ENCODE measurements at regions not wholly inside any gene's neighbourhood (a gene's known extent, or its start where the extent isn't known, plus 50 kb on each side); places are given as distances from the start of the nearest gene placed in this dataset.
A peak's percentile ranks its signal among the peaks of the same experiment; 100 is the strongest.

- TF ChIP-seq FOSL2 (IDR thresholded peaks at IDR 0.05; ENCODE audit: borderline replicate concordance, low read depth) (no peak), POLR2AphosphoS5 (IDR thresholded peaks at IDR 0.05; ENCODE audit: low read depth, low read length) (no peak), TEAD4 (IDR thresholded peaks at IDR 0.05; ENCODE audit: borderline replicate concordance, insufficient read depth) (no peak), MEF2A (IDR thresholded peaks at IDR 0.05; ENCODE audit: borderline replicate concordance, low read depth) (no peak), RFX5 (IDR thresholded peaks at IDR 0.05; ENCODE audit: low read length) (no peak), RXRA (IDR thresholded peaks at IDR 0.05; ENCODE audit: borderline replicate concordance, low read depth) (no peak), IRF3 (IDR thresholded peaks at IDR 0.05; ENCODE audit: low read depth, low read length) (no peak), REST (IDR thresholded peaks at IDR 0.05; ENCODE audit: low read depth, low read length) (no peak)
Measured at GRCh38 chr3:64764386-64764929, 76.7 kb upstream of the ADAMTS9 start (continued).

- CTCF ChIA-PET = no interaction called here
- H3F3A ChIP-seq (replicated peaks; ENCODE audit: insufficient read depth) = no peaks in the 10 kb centered on the region
Measured at GRCh38 chr3:64763980-64764379, 76.2 kb upstream of the ADAMTS9 start.

More at GRCh38 chr3:64763980-64764379, 76.2 kb upstream of the ADAMTS9 start:
- Histone ChIP-seq H3K9me3 (no peaks in the 10 kb centered on the region), H3K9me2 (no peaks in the 10 kb centered on the region), H4K20me1 (ENCODE audit: insufficient read depth) (no peaks in the 10 kb centered on the region), H3K27me3 (ENCODE audit: insufficient read depth) (no peaks in the 10 kb centered on the region), H3K36me3 (replicated peaks in 1 of 2; ENCODE audit: control insufficient read depth in 1 of 2, insufficient read depth in 2 of 2, low read length in 1 of 2) (no peaks in the 10 kb centered on the region), H3K79me2 (ENCODE audit: insufficient read depth) (no peaks in the 10 kb centered on the region), H3K4me3 (ENCODE audit: low read depth in 2 of 2, low read length in 1 of 2) (no peak overlapping the region), H3K4me1 (ENCODE audit: control insufficient read depth in 1 of 2, insufficient read depth in 2 of 2, low read depth in 1 of 2, low read length in 1 of 2) (peaks cover 0 to 3% of the 10 kb centered on the region in 2 experiments; a peak in 1 of 4 replicates), H2AFZ (ENCODE audit: low read depth) (no peak overlapping the region), H3K4me2 (no peak overlapping the region), H3K27ac (ENCODE audit: low read depth in 2 of 2, low read length in 1 of 2) (no peak overlapping the region), H3K9ac (no peak overlapping the region)
- POLR2A ChIA-PET = no interaction called here
- TF ChIP-seq RXRA (IDR thresholded peaks at IDR 0.05; ENCODE audit: borderline replicate concordance, low read depth) (no peak), ZBTB33 (IDR thresholded peaks at IDR 0.05; ENCODE audit: borderline replicate concordance, low read depth) (no peak), RAD21 (IDR thresholded peaks at IDR 0.05; ENCODE audit: low read length) (0 out of 2 replicates have a peak, but pooled peaks have one; percentile 18)
- no peak for DNase-seq
